ENCODE measurements at regions not wholly inside any gene's neighbourhood (a gene's known extent, or its start where the extent isn't known, plus 50 kb on each side); places are given as distances from the start of the nearest gene placed in this dataset.

- DNase-seq, result no peak
- Mint-ChIP-seq H3K27ac (no peak overlapping the region), H3K27me3 (ENCODE audit: low read depth) (no peaks in the 10 kb centered on the region), H3K4me1 (ENCODE audit: low read depth) (no peaks in the 10 kb centered on the region), H3K36me3 (ENCODE audit: low read depth) (no peaks in the 10 kb centered on the region), H3K4me3 (no peak overlapping the region), H3K9me3 (no peaks in the 10 kb centered on the region)
- CTCF ChIA-PET, result interaction anchor here (0.5 kb wide), 1 partner anchor 612 kb away, joined by 5 read pairs; no protein-coding TSS in a partner anchor
- intact Hi-C loops (cut with micrococcal nuclease), result loop anchor here (10.0 kb wide), 1 partner anchor 361 kb away; no protein-coding TSS in a partner anchor
These were observed 246.9 kb upstream of the TANK start for GRCh38 chr2:160913323-160913722.

GRCh38 chr2:160914217-160914616 is 246.0 kb upstream of the TANK start:
- CTCF ChIA-PET, result no interaction called here
- H3K36me3 Mint-ChIP-seq (ENCODE audit: low read depth), result no peaks in the 10 kb centered on the region
- H3K4me3 Mint-ChIP-seq, result no peak overlapping the region
- intact Hi-C loops (cut with micrococcal nuclease), result loop anchor here (10.0 kb wide), 1 partner anchor 361 kb away; no protein-coding TSS in a partner anchor
- H3K9me3 Mint-ChIP-seq, result no peaks in the 10 kb centered on the region
- no peaks in the 10 kb centered on the region for H3K4me1 Mint-ChIP-seq (ENCODE audit: low read depth)
- no peak overlapping the region for H3K27ac Mint-ChIP-seq
- DNase-seq, result no peak
- no peaks in the 10 kb centered on the region for H3K27me3 Mint-ChIP-seq (ENCODE audit: low read depth)

GRCh38 chr2:160916300-160916699 is 243.9 kb upstream of the TANK start:
- intact Hi-C loops (cut with micrococcal nuclease), result loop anchor here (5.0 to 10.0 kb wide), 2 partner anchors 76 to 359 kb away; no protein-coding TSS in a partner anchor
- H3K4me1 Mint-ChIP-seq (ENCODE audit: low read depth), result no peaks in the 10 kb centered on the region
- no peak overlapping the region for H3K27ac Mint-ChIP-seq
- CTCF ChIA-PET, result no interaction called here
- no peak overlapping the region for H3K4me3 Mint-ChIP-seq
- no peaks in the 10 kb centered on the region for H3K9me3 Mint-ChIP-seq
- DNase-seq, result no peak
- H3K27me3 Mint-ChIP-seq (ENCODE audit: low read depth), result no peaks in the 10 kb centered on the region
- no peaks in the 10 kb centered on the region for H3K36me3 Mint-ChIP-seq (ENCODE audit: low read depth)

- CTCF ChIA-PET, result interaction anchor here (0.8 to 1.5 kb wide), 5 partner anchors 9 to 627 kb away, joined by 3 read pairs; no protein-coding TSS in a partner anchor
- Mint-ChIP-seq H3K27me3 (ENCODE audit: low read depth) (no peaks in the 10 kb centered on the region), H3K4me1 (ENCODE audit: low read depth) (no peaks in the 10 kb centered on the region), H3K4me3 (no peak overlapping the region), H3K27ac (no peak overlapping the region), H3K9me3 (no peaks in the 10 kb centered on the region), H3K36me3 (ENCODE audit: low read depth) (no peaks in the 10 kb centered on the region)
- no peak for DNase-seq
- intact Hi-C loops (cut with micrococcal nuclease), result loop anchor here (2.0 to 10.0 kb wide), 5 partner anchors 74 to 807 kb away; no protein-coding TSS in a partner anchor
These were observed 242.4 kb upstream of the TANK start for GRCh38 chr2:160917850-160918249.

- Mint-ChIP-seq H3K4me1 (ENCODE audit: low read depth) (no peaks in the 10 kb centered on the region), H3K4me3 (no peak overlapping the region), H3K9me3 (no peaks in the 10 kb centered on the region), H3K36me3 (ENCODE audit: low read depth) (no peaks in the 10 kb centered on the region), H3K27ac (no peak overlapping the region), H3K27me3 (ENCODE audit: low read depth) (no peaks in the 10 kb centered on the region)
- CTCF ChIA-PET, result interaction anchor here (0.8 to 1.5 kb wide), 6 partner anchors 8 to 627 kb away, joined by 3 to 6 read pairs (median 3); no protein-coding TSS in a partner anchor
- no peak for DNase-seq
- intact Hi-C loops (cut with micrococcal nuclease), result loop anchor here (2.0 to 10.0 kb wide), 5 partner anchors 74 to 807 kb away; no protein-coding TSS in a partner anchor
These were observed 242.0 kb upstream of the TANK start for GRCh38 chr2:160918258-160918657.

- intact Hi-C loops (cut with micrococcal nuclease), result loop anchor here (1.0 to 10.0 kb wide), 6 partner anchors 73 to 808 kb away; no protein-coding TSS in a partner anchor
- DNase-seq, result peak; percentile 58
- H3K4me1 Mint-ChIP-seq (ENCODE audit: low read depth), result no peaks in the 10 kb centered on the region
- CTCF ChIA-PET, result interaction anchor here (0.8 to 1.5 kb wide), 3 partner anchors 595 to 628 kb away, joined by 3 to 6 read pairs (median 3); no protein-coding TSS in a partner anchor
- H3K27ac Mint-ChIP-seq, result no peak overlapping the region
- H3K36me3 Mint-ChIP-seq (ENCODE audit: low read depth), result no peaks in the 10 kb centered on the region
- no peak overlapping the region for H3K4me3 Mint-ChIP-seq
- no peaks in the 10 kb centered on the region for H3K9me3 Mint-ChIP-seq
- H3K27me3 Mint-ChIP-seq (ENCODE audit: low read depth), result no peaks in the 10 kb centered on the region
These were observed 241.2 kb upstream of the TANK start for GRCh38 chr2:160918906-160919503.

GRCh38 chr2:160920061-160920460 is 240.2 kb upstream of the TANK start:
- no peak for DNase-seq
- no peak overlapping the region for H3K27ac Mint-ChIP-seq
- CTCF ChIA-PET, result interaction anchor here (0.7 kb wide), 1 partner anchor 567 kb away, joined by 3 read pairs; no protein-coding TSS in a partner anchor
- no peaks in the 10 kb centered on the region for H3K4me1 Mint-ChIP-seq (ENCODE audit: low read depth)
- H3K4me3 Mint-ChIP-seq, result no peak overlapping the region
- no peaks in the 10 kb centered on the region for H3K36me3 Mint-ChIP-seq (ENCODE audit: low read depth)
- intact Hi-C loops (cut with micrococcal nuclease), result no loop called here
- no peaks in the 10 kb centered on the region for H3K9me3 Mint-ChIP-seq
- no peaks in the 10 kb centered on the region for H3K27me3 Mint-ChIP-seq (ENCODE audit: low read depth)

- H3K27ac Mint-ChIP-seq, result no peak overlapping the region
- no peak overlapping the region for H3K4me3 Mint-ChIP-seq
- intact Hi-C loops (cut with micrococcal nuclease), result no loop called here
- H3K27me3 Mint-ChIP-seq (ENCODE audit: low read depth), result no peaks in the 10 kb centered on the region
- H3K9me3 Mint-ChIP-seq, result no peaks in the 10 kb centered on the region
- CTCF ChIA-PET, result interaction anchor here (0.7 kb wide), 1 partner anchor 568 kb away, joined by 3 read pairs; no protein-coding TSS in a partner anchor
- no peaks in the 10 kb centered on the region for H3K4me1 Mint-ChIP-seq (ENCODE audit: low read depth)
- no peaks in the 10 kb centered on the region for H3K36me3 Mint-ChIP-seq (ENCODE audit: low read depth)
- DNase-seq, result no peak
These were observed 239.4 kb upstream of the TANK start for GRCh38 chr2:160920791-160921303.

GRCh38 chr2:160921386-160921964 is 238.8 kb upstream of the TANK start:
- Mint-ChIP-seq H3K4me3 (no peak overlapping the region), H3K9me3 (no peaks in the 10 kb centered on the region), H3K27ac (no peak overlapping the region), H3K36me3 (ENCODE audit: low read depth) (no peaks in the 10 kb centered on the region), H3K27me3 (ENCODE audit: low read depth) (no peaks in the 10 kb centered on the region), H3K4me1 (ENCODE audit: low read depth) (no peaks in the 10 kb centered on the region)
- intact Hi-C loops (cut with micrococcal nuclease), result no loop called here
- CTCF ChIA-PET, result no interaction called here
- DNase-seq, result no peak

- H3K27ac Mint-ChIP-seq, result no peak overlapping the region
- H3K9me3 Mint-ChIP-seq, result no peaks in the 10 kb centered on the region
- H3K4me3 Mint-ChIP-seq, result no peak overlapping the region
- H3K36me3 Mint-ChIP-seq (ENCODE audit: low read depth), result no peaks in the 10 kb centered on the region
- H3K27me3 Mint-ChIP-seq (ENCODE audit: low read depth), result no peaks in the 10 kb centered on the region
- intact Hi-C loops (cut with micrococcal nuclease), result no loop called here
- DNase-seq, result no peak
- no peaks in the 10 kb centered on the region for H3K4me1 Mint-ChIP-seq (ENCODE audit: low read depth)
- CTCF ChIA-PET, result interaction anchor here (0.9 to 1.1 kb wide), 3 partner anchors 30 to 139 kb away, joined by 3 to 4 read pairs (median 3); no protein-coding TSS in a partner anchor
These were observed 235.3 kb upstream of the TANK start for GRCh38 chr2:160924936-160925353.

- intact Hi-C loops (cut with micrococcal nuclease), result no loop called here
- Mint-ChIP-seq H3K27ac (no peak overlapping the region), H3K36me3 (ENCODE audit: low read depth) (no peaks in the 10 kb centered on the region), H3K4me1 (ENCODE audit: low read depth) (no peaks in the 10 kb centered on the region), H3K27me3 (ENCODE audit: low read depth) (peaks cover 5% of the 10 kb centered on the region), H3K4me3 (no peak overlapping the region), H3K9me3 (no peaks in the 10 kb centered on the region)
- CTCF ChIA-PET, result interaction anchor here (1.1 kb wide), 1 partner anchor 8 kb away, joined by 3 read pairs; no protein-coding TSS in a partner anchor
- no peak for DNase-seq
These were observed 234.3 kb upstream of the TANK start for GRCh38 chr2:160925956-160926355.

GRCh38 chr2:160927324-160927723 is 232.9 kb upstream of the TANK start:
- CTCF ChIA-PET, result interaction anchor here (0.7 to 1.4 kb wide), 3 partner anchors 16 to 1711 kb away, joined by 3 to 4 read pairs (median 3); no protein-coding TSS in a partner anchor
- intact Hi-C loops (cut with micrococcal nuclease), result no loop called here
- Mint-ChIP-seq H3K9me3 (no peaks in the 10 kb centered on the region), H3K36me3 (ENCODE audit: low read depth) (no peaks in the 10 kb centered on the region), H3K27ac (no peak overlapping the region), H3K4me1 (ENCODE audit: low read depth) (no peaks in the 10 kb centered on the region), H3K4me3 (no peak overlapping the region), H3K27me3 (ENCODE audit: low read depth) (peaks cover 5% of the 10 kb centered on the region)
- DNase-seq, result no peak
